GM19328 (cell line): ENCODE measurements at regions not wholly inside any gene's neighbourhood (a gene's known extent, or its start where the extent isn't known, plus 50 kb on each side); places are given as distances from the start of the nearest gene placed in this dataset.
A peak's percentile ranks its signal among the peaks of the same experiment; 100 is the strongest.
"Not testable (repeated sequence)": the region's sequence is repeated elsewhere in the genome, so short reads cannot be mapped to it uniquely, and the experiment has no call there.

Experiments
- ATAC-seq: cut with Tn5 transposase; IDR thresholded peaks from one replicate; pipeline ENCODE4 v1.9.1; 2021; ENCODE audit warnings: mild to moderate bottlenecking, moderate library complexity; ENCODE audit not compliant: unreplicated experiment

- no peak for ATAC-seq
Measured at GRCh38 chr10:8128511-8128910, 74.0 kb downstream of the GATA3 start.

DNA sequence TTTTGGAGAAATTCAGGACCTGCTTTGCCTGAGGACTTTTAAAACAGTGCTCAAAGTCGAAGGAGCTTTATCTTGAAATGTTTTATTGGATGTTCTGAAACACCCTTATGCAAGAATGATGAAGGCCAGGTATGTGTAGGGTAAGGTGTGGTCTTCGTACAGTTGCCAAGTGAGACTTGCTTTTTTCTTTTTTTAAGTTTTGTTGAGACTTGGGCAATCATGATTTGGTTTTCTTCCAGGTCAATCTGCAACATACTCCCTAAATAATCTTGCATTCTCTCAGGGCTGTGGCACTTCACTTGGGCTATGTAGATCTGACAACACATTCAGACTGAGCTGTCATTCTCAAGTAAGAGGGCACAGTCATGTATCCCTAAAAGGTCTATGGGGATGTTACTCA is 75.0 kb downstream of the GATA3 start:
- no peak for ATAC-seq

- ATAC-seq = peak; percentile 67
Measured at GRCh38 chr10:8130973-8131911, 76.8 kb downstream of the GATA3 start.

DNA sequence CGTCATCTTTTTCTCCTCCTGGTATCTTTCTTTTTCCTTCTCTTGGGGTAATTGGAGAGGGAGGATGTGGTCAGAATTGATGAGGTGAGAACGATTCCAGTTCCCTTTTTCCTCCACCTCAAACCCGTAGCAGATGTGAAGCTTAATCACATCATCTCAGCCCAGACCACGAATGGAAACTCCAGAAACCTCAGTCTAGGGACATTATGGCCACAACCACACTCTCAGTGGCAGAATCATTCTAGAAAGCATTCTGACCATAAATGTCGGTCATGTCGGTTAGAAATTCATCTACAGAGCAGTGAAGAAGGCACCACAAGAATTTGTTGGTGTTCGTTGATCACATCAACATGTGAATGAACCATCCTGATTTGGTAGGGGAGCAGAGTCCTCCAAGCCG is 78.7 kb downstream of the GATA3 start:
- peak; percentile 43 for ATAC-seq

DNA sequence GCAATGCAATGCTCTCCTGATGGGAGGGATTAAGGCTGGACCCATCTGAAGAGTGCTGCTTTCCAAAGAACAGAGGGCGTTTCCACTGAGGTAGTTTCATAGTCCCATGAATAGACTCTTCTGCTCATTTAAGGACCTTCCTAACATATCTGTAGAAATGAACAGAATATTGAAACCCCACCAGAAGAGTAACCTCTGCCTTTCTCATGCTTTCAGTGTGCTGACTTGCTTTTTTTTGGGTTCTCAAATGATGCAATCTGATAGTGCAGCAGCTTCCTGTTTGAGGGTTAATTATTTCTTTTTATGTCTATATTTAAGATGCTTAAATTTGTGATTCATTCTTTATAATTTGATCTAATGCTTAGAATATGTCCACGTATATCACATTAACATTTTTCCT is 82.2 kb downstream of the GATA3 start:
- no peak for ATAC-seq

GRCh38 chr10:8137272-8137681 is 82.8 kb downstream of the GATA3 start:
- no peak for ATAC-seq

DNA sequence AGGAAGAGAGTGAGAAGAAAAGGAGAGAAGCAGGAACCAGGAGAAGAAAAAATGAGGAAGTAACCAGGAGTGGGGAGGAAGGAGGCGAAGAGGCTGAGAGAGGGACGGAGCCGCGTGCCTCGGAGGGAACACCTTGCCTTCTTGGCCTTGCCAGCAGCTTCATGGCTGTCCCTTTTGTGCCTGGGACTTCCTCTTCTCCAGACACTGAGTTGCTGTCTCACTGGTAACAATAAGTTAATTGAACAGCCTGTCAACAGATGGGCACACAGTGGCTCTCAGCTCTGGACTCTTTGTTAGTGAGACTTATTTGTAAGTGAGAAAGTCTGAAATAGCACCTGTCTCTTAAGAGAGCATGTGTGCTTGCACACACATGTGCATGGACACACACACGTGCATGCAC is 83.2 kb downstream of the GATA3 start:
- ATAC-seq = no peak

- no peak for ATAC-seq
Measured at GRCh38 chr10:8138471-8138870, 84.0 kb downstream of the GATA3 start.

DNA sequence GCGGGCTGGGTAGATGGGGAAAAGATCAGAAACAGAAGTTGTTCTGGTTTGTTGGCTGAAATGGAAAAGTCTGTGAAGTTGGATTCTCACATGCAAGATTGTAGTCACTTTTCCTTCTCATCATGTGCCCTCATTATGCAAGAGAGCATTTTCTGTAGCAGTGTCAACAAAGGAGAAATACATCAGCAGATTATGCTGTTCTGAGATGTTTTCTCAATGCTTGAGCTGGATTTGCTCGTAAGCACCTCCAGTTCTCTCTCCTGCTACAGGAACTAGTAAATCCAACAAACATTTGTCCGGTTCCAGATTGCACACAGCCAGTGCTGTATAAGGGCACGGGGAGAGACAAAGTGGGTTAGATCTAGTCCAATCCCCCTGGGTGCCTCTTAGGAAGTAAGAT is 90.0 kb downstream of the GATA3 start:
- ATAC-seq = no peak

- ATAC-seq = no peak
Measured at GRCh38 chr10:8146650-8147049, 92.2 kb downstream of the GATA3 start.

DNA sequence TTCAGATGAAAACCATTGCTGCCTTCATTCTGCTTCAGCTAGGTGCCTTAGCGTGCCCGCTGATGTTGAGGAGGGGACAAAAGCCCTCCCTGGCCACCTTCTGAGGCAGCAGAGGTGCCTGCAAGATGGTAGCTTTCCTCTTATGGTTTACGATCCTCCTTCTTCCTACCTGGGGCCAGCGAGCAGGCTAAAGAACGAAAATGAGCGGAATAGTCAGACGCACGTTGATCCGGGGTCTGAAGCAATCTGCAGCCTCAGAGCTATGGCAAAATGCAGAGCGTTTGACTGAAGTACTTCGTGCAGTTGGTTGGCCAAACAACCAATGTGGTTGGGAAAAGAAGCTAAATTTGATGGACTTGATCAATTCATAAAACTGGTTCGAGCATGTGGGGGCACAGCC is 95.5 kb downstream of the GATA3 start:
- ATAC-seq = no peak

DNA sequence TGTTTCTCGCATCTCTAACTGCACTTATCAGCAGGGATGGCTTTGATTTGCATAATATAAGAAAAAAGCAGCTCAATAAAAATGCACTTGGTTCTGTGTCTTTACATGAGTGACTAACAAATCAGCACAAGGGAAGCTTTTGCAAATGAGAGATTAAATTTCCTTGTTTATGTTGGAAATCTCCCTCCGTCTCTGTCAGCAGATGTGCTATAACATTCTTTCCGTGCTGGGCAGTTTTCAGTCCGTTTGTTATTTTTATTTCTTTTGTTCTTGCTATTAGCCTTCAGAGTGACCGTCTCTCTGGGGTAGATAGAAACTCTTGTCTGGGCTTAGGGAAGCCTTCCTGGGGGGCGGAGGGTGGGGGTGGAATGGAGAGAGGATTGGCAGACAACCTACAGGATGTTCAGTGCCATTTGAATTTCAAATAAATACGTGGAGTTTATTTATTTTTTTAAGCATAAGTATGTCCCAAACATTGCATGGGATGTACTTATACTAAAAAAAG is 96.0 kb downstream of the GATA3 start:
- no peak for ATAC-seq

GRCh38 chr10:8151086-8151485 is 96.6 kb downstream of the GATA3 start:
- no peak for ATAC-seq

DNA sequence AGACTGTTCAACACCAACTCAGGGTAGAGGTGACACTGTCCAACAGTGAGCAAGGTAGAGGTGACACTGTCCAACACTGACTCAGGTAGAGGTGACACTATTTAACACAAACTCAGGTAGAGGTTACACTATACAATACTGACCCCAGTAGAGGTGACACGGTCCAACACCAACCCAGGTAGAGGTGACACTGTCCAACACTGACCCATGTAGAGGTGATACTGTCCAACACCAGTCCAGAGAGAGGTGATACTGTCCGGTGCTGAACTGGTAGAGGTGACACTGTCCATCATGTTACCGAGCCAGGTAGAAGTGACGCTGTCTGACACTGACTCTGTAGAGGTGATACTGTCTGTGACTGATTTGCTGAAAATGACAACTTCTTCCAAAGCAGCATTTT is 102.4 kb downstream of the GATA3 start:
- ATAC-seq = no peak

DNA sequence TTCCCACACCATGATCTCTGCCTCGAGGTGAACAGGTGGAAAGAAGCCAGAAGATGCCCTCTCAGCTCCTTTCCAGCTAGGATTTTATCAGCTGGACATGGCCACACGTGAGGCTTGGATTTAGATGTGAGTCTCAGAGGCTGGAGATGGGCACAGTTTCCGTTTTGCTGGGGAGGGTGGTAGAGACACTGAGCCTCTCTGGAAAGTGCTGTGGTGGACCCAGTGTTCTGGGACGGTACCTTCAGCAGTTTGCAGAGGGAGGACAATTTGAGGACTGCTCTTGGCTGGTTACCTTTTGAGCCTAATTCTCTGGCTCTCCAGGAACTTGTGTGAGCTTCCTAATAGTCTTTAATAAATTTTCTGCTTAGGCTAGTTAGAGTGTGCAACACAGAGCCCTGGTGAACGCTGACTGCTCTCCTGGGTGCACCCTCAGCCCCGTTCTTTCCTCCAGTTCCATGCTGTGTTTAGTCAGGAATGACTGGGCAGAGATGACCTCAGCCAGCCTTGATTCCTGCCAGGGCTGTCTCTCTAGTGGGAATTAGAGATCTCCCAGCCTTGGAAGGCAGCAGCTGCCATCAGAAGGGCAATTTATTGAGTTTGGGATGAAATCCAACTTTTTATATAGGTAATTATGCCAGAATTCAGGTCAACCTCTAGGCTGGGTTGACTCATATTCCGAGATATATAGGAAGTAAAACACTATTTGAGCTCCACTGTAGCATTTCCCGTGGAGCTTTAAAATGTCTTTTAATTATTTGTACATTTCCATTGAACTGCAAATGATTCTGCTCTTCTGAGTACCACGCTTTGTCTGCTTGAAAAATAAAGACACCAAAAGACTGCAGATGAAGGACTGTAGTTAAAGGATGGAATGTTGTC is 103.9 kb downstream of the GATA3 start:
- no peak for ATAC-seq

DNA sequence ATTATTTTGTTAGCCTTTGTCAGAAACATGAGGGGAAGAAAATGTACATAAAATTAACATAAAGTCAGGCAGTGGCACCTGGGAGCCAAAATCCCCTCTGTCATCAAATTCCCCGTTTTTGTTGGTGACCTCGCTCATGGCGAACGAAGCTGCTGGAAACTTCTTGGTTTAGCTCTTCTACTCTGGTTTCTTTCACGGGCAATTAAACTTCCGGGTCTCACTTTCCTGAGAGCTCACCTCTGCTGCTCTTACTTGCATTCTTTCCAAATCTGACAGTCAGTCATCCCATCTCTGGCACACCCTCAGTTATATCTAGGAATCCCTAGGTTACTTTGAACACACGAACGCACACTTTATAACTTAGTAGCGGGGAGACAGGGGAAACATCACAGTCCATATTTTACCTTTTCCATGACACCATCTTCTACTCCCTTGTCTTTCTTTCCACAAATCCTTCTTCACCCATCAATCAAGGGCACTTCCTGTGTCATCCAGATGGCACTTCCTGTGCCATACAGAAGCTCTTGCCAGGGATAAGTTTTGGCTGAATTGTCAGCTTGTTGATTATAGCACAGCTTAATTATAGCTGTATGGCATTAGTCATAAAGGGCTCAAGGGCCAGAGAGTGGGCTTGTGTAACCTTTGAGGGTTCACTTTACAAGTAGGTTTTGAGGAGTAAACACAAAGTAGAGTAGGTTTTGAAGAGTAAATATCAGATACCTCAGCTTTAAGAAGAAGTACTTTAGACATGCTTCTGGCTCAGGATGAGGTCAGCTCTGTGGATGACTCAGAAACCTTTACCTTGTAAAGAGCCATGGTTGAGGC is 105.1 kb downstream of the GATA3 start:
- ATAC-seq = no peak

DNA sequence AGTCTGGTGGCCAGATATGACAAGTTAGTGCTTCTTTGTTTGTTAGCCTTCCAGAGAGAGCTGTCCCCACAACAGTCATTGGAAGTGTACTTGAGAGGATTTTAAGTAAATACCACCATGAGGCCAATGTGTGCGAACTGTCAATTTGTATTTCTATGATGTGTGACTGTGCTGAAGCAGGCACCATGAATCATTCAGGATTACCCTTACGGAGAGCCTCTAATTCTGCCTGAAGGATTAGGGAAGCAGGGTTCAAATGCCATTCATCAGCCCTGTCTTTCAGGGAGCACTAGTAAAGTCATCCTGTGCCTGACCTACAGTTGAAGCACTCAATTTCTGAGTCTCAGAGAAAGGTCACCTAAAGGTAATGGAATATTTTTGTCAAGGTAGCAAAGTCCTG is 109.3 kb downstream of the GATA3 start:
- ATAC-seq = no peak

GRCh38 chr10:8164640-8165039 is 110.2 kb downstream of the GATA3 start:
- ATAC-seq = not testable (repeated sequence)

GRCh38 chr10:8168836-8169235 is 114.3 kb downstream of the GATA3 start:
- ATAC-seq = no peak

DNA sequence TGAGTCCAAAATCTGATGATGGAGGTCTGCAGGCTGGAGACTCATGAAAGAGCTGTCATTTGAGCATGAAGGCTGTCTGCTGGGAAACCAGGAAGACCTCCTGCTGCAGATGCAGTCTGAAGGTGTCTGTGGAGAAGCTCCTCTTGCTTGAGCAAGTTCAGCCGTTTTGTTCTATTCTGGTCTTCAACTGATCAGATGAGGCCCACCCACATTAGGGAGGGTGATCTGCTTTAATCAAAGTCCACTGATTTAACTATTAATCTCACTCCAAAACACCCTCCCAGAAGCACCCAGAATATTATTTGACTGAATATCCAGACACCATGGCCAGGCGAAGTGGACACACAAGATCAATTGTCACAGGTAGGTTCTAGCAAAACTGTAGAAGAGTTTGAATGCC is 116.5 kb downstream of the GATA3 start:
- no peak for ATAC-seq

- ATAC-seq = no peak
Measured at GRCh38 chr10:8172604-8173003, 118.1 kb downstream of the GATA3 start.
